ENCODE measurements at regions not wholly inside any gene's neighbourhood (a gene's known extent, or its start where the extent isn't known, plus 50 kb on each side); places are given as distances from the start of the nearest gene placed in this dataset.

- no peak for TF ChIP-seq ARNT (IDR thresholded peaks at IDR 0.05)
- TF ChIP-seq NFRKB (IDR thresholded peaks at IDR 0.05): no peak
- TF ChIP-seq L3MBTL2 (conservative IDR thresholded peaks at IDR 0.05): no peak
- TF ChIP-seq HDGF (IDR thresholded peaks at IDR 0.05; ENCODE audit: borderline replicate concordance): no peak
- no peak for TF ChIP-seq SP1 (IDR thresholded peaks at IDR 0.05)
- no peak for TF ChIP-seq ELF4 (IDR thresholded peaks at IDR 0.05)
- TF ChIP-seq FOXK2 (IDR thresholded peaks at IDR 0.05): no peak
- TF ChIP-seq FOXM1 (IDR thresholded peaks at IDR 0.05; ENCODE audit: borderline replicate concordance): no peak
- no peak for TF ChIP-seq TARDBP (IDR thresholded peaks at IDR 0.05)
- no peak for TF ChIP-seq BHLHE40 (IDR thresholded peaks at IDR 0.05; ENCODE audit: borderline replicate concordance)
- no peak for TF ChIP-seq PKNOX1 (IDR thresholded peaks at IDR 0.05)
- no peak for TF ChIP-seq ZNF384 (IDR thresholded peaks at IDR 0.05)
- no peak for TF ChIP-seq CTBP1 (IDR thresholded peaks at IDR 0.05; ENCODE audit: borderline replicate concordance)
- TF ChIP-seq LEF1 (IDR thresholded peaks at IDR 0.05; ENCODE audit: borderline replicate concordance): no peak
Observed at GRCh38 chr5:23437011-23437410, 70.4 kb upstream of the PRDM9 start.

Data from HEK293T (cell line).